ENCODE measurements at regions not wholly inside any gene's neighbourhood (a gene's known extent, or its start where the extent isn't known, plus 50 kb on each side); places are given as distances from the start of the nearest gene placed in this dataset.

DNA sequence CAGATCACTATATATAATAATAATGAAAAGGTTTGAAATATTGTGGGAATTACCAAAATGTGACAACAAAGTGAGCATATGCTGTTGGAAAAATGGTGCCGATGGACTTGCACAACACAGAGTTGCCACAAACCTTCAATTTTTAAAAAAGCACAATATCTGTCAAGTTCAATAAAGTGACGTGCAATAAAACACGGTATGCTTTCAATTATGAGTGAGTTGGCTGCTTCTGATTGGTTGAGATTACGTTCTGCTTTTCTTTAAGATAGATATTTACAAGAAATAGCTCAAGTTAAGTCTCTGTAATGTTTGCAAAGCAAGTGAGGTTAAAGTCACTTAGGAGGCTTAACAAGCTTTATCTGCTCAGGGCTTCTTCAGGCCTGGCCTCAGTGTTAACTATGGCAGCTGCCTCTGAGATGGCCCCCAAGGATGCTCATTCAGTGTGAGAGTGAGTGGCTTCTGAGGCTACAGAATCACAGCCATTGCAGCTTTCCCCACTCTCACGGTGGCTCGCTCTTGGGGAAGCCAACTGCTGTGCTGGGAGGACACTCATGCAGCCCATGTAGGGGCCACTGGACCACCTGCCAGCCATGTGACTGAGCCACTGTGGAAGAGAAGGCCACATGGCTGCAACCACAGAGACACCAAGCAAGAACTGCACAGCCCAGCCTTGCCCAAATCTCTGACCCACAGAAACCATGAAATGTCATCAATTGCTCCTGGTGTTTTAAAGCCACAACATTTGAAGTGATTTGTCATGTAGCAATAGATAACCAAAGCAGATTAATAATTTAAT lies 78.3 kb upstream of the TMEM72 start:
- no peak for DNase-seq (ENCODE audit: insufficient read length, low spot score, missing footprints)
- Histone ChIP-seq H3K79me2 (ENCODE audit: insufficient read depth, low read length) (no peaks in the 10 kb centered on the region), H3K27ac (ENCODE audit: low read depth, low read length) (no peak overlapping the region), H4K20me1 (ENCODE audit: insufficient read depth, low read length) (no peaks in the 10 kb centered on the region), H3K27me3 (ENCODE audit: insufficient read depth, low read length) (no peaks in the 10 kb centered on the region), H3K36me3 (ENCODE audit: insufficient read depth, low read length) (no peaks in the 10 kb centered on the region), H3K4me3 (ENCODE audit: insufficient read depth, low read length) (no peak overlapping the region), H3K9me3 (ENCODE audit: low read depth, low read length) (no peaks in the 10 kb centered on the region), H2AFZ (ENCODE audit: low read length) (no peak overlapping the region), H3K4me2 (ENCODE audit: insufficient read depth, low read length) (no peak overlapping the region), H3K4me1 (ENCODE audit: insufficient read depth, low read length) (peaks cover 13% of the 10 kb centered on the region)
- TF ChIP-seq, protein P1, sequence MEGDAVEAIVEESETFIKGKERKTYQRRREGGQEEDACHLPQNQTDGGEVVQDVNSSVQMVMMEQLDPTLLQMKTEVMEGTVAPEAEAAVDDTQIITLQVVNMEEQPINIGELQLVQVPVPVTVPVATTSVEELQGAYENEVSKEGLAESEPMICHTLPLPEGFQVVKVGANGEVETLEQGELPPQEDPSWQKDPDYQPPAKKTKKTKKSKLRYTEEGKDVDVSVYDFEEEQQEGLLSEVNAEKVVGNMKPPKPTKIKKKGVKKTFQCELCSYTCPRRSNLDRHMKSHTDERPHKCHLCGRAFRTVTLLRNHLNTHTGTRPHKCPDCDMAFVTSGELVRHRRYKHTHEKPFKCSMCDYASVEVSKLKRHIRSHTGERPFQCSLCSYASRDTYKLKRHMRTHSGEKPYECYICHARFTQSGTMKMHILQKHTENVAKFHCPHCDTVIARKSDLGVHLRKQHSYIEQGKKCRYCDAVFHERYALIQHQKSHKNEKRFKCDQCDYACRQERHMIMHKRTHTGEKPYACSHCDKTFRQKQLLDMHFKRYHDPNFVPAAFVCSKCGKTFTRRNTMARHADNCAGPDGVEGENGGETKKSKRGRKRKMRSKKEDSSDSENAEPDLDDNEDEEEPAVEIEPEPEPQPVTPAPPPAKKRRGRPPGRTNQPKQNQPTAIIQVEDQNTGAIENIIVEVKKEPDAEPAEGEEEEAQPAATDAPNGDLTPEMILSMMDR (IDR thresholded peaks at IDR 0.05; ENCODE audit: extremely low read depth, low read depth, low read length), result no peak

DNA sequence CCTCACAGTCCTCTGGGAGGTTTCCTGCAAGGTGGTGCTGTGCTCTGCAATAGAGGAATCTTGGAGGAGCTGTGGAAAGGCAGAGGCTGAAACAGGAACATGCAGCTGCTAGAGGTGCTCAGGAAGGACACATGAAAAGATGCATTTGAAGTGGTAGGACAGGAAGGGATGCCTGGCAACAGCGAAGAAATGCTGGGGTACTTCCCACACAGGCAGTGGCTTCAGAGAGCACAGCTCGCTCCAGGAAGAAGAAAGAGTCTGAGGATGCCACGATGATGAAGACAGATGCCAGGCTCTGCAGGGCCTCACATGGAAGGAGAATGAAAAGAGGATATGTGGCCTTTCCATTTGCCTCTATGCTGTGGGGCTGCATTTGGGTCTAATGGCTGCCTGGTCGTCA lies 77.0 kb upstream of the TMEM72 start:
- Histone ChIP-seq H4K20me1 (ENCODE audit: insufficient read depth, low read length) (no peaks in the 10 kb centered on the region), H3K36me3 (ENCODE audit: insufficient read depth, low read length) (no peaks in the 10 kb centered on the region), H3K4me1 (ENCODE audit: insufficient read depth, low read length) (peaks cover 14% of the 10 kb centered on the region), H2AFZ (ENCODE audit: low read length) (no peak overlapping the region), H3K79me2 (ENCODE audit: insufficient read depth, low read length) (no peaks in the 10 kb centered on the region), H3K4me3 (ENCODE audit: insufficient read depth, low read length) (no peak overlapping the region), H3K9me3 (ENCODE audit: low read depth, low read length) (no peaks in the 10 kb centered on the region), H3K27ac (ENCODE audit: low read depth, low read length) (no peak overlapping the region), H3K27me3 (ENCODE audit: insufficient read depth, low read length) (no peaks in the 10 kb centered on the region), H3K4me2 (ENCODE audit: insufficient read depth, low read length) (no peak overlapping the region)
- DNase-seq (ENCODE audit: insufficient read length, low spot score, missing footprints), result no peak
- TF ChIP-seq, protein P1 (IDR thresholded peaks at IDR 0.05; ENCODE audit: extremely low read depth, low read depth, low read length), result no peak

DNA sequence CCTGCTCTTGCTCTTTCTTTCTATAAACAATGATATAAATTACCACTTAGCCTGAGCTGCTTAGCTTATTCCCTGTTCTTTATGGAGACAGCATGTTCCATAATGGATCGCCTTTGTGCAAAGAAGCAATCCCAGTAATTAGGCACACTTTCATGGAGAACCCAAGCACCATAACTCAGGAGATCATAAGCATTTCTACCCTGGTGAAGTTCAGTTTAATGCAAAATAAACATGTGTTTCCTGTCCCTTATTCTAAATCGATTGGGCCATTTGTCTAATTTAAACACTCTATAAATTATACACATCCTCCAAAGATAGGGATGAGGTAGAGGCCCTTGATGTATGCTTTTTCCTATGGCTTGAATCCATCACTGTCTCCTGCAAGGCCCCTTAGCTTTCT lies 75.8 kb upstream of the TMEM72 start:
- DNase-seq (ENCODE audit: insufficient read length, low spot score, missing footprints), result no peak
- Histone ChIP-seq H3K4me3 (ENCODE audit: insufficient read depth, low read length) (no peak overlapping the region), H3K27me3 (ENCODE audit: insufficient read depth, low read length) (no peaks in the 10 kb centered on the region), H3K79me2 (ENCODE audit: insufficient read depth, low read length) (no peaks in the 10 kb centered on the region), H3K9me3 (ENCODE audit: low read depth, low read length) (no peaks in the 10 kb centered on the region), H3K27ac (ENCODE audit: low read depth, low read length) (no peak overlapping the region), H3K4me1 (ENCODE audit: insufficient read depth, low read length) (peaks cover 16% of the 10 kb centered on the region), H4K20me1 (ENCODE audit: insufficient read depth, low read length) (no peaks in the 10 kb centered on the region), H3K36me3 (ENCODE audit: insufficient read depth, low read length) (no peaks in the 10 kb centered on the region), H2AFZ (ENCODE audit: low read length) (no peak overlapping the region), H3K4me2 (ENCODE audit: insufficient read depth, low read length) (no peak overlapping the region)
- TF ChIP-seq, protein P1 (IDR thresholded peaks at IDR 0.05; ENCODE audit: extremely low read depth, low read depth, low read length), result no peak

DNA sequence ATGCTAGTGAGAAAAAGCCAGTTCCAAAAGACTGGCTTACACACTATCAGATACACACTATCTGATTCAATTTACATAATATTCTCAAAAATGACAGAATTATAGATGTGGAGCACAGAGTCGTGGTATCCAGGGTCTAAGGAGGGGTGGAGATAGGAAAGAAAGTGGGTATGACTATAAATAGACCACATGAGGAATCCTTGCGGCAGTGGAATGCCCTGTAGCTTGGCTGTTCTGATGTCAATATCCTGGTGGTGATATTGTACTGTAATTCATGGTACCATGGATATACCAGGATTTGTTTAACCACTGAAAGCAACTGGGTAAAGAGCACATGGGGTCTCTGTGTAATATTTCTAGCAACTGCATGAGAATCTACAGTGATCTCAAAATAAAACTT lies 67.7 kb upstream of the TMEM72 start:
- no peak overlapping the region for H3K4me3 ChIP-seq (ENCODE audit: insufficient read depth, low read length)
- DNase-seq (ENCODE audit: insufficient read length, low spot score, missing footprints), result no peak
- H3K9me3 ChIP-seq (ENCODE audit: low read depth, low read length), result no peaks in the 10 kb centered on the region
- H3K4me1 ChIP-seq (ENCODE audit: insufficient read depth, low read length), result peaks cover 12% of the 10 kb centered on the region
- no peak overlapping the region for H3K27ac ChIP-seq (ENCODE audit: low read depth, low read length)
- H4K20me1 ChIP-seq (ENCODE audit: insufficient read depth, low read length), result no peaks in the 10 kb centered on the region
- TF ChIP-seq, protein P1 (IDR thresholded peaks at IDR 0.05; ENCODE audit: extremely low read depth, low read depth, low read length), result no peak
- H3K4me2 ChIP-seq (ENCODE audit: insufficient read depth, low read length), result no peak overlapping the region
- no peaks in the 10 kb centered on the region for H3K36me3 ChIP-seq (ENCODE audit: insufficient read depth, low read length)
- H2AFZ ChIP-seq (ENCODE audit: low read length), result no peak overlapping the region
- no peaks in the 10 kb centered on the region for H3K27me3 ChIP-seq (ENCODE audit: insufficient read depth, low read length)
- no peaks in the 10 kb centered on the region for H3K79me2 ChIP-seq (ENCODE audit: insufficient read depth, low read length)
